ENCODE measurements at regions not wholly inside any gene's neighbourhood (a gene's known extent, or its start where the extent isn't known, plus 50 kb on each side); places are given as distances from the start of the nearest gene placed in this dataset.

GRCh38 chr9:16092142-16093091 is 539.6 kb downstream of the CCDC171 start:
- DNase-seq (ENCODE audit: low read depth in 2 of 2): no peak

- no peak for DNase-seq (ENCODE audit: low read depth in 2 of 2)
Measured at GRCh38 chr9:16098306-16098705, 545.5 kb downstream of the CCDC171 start.

DNA sequence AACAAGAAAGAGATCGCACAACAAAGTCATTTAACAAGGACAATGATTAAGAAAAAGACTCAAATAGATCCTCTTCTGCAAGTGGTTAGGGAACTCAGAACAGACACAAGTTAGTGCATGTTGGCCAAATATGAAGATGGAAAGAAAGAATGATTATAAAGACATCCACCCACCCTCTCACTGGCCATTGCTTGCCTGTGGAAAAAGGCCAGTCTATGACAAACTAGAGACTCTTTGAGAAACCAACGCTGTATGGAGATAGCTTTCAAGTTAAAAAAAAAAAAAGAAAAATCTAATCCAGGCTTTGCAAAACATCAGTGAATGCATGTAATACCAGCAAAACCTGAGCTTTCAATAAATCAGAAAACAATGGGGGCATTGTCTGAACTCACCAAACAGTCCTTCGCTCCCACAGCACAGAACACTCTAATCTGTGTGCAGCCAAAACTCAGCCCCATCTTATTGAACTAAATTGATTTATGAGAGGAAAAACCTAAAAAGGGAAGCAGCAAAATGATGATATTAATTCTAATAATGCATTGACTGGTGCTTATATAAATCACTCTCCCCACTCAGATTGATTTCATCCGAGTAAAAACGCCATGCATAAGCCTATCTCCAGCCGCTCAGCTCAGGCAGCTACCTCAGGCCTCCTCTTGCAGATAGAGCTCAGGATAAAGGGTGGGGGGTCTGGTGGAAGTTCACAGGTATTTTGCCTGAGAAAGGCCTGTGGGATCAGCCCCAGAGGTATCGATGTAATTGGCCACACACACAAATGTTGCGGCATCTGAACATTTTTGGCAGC is 547.1 kb downstream of the CCDC171 start:
- no peak for DNase-seq (ENCODE audit: low read depth in 2 of 2)

- DNase-seq (ENCODE audit: low read depth in 2 of 2): no peak
Measured at GRCh38 chr9:16100537-16101091, 547.8 kb downstream of the CCDC171 start.

- no peak for DNase-seq (ENCODE audit: low read depth in 2 of 2)
Measured at GRCh38 chr9:16102154-16102553, 549.3 kb downstream of the CCDC171 start.

DNA sequence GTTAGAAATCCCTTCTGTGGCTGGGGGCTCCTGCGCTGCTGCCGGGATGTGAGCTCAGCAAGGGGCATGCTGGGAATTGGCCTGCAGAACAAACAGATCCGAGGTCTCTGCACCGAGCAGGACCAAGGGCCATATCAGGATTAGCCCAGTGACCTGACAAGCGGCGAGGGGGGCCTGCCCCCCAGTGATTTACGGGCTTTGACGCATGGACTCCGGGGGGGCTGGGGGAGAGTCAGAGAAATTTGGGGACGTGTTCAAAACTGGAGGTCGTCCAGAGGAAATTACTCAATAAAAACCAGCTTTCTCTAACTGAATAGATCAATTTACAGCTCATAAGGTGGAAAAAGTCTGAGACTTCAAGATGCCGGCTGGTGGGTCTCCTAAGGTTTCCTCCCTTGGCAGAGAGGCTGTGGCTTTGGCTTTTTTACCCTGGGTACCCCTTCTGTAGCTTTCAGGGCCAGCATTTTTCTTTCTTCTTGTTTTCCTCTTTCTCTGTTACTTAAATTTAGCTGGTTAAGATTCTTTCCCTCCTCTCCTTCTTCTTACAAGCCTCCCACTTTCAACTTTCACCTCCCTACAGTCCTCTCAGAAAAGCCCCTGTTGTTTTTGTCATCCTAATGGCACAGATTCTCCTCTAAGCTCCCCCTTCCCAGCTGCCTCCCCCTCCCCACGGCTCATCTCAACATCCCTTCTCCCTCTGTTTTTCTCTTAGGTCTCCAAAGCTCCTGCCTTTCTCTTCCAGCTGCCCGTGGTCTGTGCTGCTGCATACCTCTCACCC is 551.0 kb downstream of the CCDC171 start:
- DNase-seq (ENCODE audit: low read depth in 2 of 2): no peak

GRCh38 chr9:16105168-16106020 is 552.6 kb downstream of the CCDC171 start:
- DNase-seq (ENCODE audit: low read depth in 2 of 2): no peak

- no peak for DNase-seq (ENCODE audit: low read depth in 2 of 2)
Measured at GRCh38 chr9:16106021-16106571, 553.3 kb downstream of the CCDC171 start.

GRCh38 chr9:16112116-16112515 is 559.3 kb downstream of the CCDC171 start:
- no peak for DNase-seq (ENCODE audit: low read depth in 2 of 2)

- DNase-seq (ENCODE audit: low read depth in 2 of 2): no peak
Measured at GRCh38 chr9:16115994-16116393, 563.2 kb downstream of the CCDC171 start.

DNA sequence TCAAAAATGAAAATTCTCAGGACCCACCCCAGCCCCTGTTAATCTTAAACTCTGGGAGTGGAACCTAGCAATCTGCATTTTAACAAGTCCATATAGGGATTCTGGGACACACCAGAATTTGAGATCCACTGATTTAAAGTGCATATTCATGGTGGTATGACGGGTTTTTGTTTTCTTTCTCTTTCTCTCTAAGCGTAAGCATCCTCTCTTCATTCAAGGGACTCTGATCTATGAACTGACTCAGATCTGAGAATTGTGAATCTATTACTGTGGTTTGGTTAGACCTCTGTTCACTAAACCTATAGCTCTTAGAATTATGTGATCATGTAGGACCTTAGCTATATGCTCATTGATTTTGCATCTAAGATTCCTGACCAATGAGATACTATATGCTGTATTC is 565.2 kb downstream of the CCDC171 start:
- DNase-seq (ENCODE audit: low read depth in 2 of 2): no peak

DNA sequence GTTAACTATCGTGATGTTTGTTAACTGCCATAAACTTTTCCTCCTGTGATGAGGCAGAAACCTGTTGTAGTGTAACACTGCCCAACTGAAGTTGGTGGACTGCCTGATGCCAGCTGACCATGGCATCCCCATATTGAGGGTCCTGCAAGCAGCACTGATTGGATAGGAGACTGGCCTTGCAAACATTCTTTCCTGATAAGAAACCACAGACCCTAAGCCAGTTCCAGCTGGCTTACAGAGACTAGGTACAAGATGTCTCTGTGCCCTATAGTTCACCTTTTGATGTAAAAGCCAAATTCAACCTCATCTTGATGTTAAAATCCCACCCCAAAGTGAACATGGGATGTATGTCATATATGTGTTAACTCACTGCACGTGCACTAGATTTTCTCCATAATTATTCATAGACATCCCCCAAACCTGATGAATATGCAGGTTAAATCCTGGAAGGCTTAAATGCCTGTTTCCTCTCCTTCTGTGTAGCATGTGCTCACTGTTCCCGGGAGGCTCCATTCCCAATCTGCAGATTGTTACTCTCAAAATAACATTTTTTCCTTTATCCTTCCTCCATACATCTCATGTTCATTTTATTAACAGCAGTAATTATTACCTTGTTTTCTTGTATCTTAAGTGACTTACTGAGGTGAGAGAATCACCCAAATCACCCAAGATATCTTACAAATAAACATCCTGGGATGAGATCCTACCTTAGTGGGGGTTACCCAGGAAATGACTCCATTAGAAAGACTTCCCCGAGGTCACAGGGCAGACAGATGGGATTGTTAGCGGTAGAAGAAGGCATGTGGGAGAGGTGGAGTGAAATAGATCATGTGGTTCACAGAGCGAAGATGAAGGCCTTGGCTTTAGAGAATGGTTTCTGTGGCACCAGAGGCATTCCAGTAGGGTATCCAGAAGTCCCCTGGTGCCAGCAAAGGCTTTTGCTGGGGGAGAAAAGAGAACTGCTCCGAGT is 566.7 kb downstream of the CCDC171 start:
- DNase-seq (ENCODE audit: low read depth in 2 of 2): no peak

DNA sequence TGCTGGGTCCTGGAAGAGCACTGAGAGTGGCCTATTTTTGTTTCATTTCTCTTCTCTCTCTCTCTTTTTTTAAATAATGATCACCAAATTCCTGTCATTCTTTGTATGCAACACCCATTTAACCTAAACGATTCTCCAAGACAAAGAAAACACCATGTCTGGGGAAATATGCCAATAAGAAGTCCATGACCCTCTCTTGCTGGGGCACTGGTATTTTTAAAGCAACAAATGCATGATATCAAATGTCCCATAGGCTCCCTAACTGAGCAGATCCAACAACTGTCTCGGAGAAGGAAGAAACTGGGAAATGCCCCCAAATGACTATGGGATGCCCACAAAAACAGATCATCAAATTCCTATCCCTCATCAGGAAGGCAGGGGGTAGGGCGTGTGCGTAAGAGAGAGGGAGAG is 567.4 kb downstream of the CCDC171 start:
- DNase-seq (ENCODE audit: low read depth in 2 of 2): no peak

DNA sequence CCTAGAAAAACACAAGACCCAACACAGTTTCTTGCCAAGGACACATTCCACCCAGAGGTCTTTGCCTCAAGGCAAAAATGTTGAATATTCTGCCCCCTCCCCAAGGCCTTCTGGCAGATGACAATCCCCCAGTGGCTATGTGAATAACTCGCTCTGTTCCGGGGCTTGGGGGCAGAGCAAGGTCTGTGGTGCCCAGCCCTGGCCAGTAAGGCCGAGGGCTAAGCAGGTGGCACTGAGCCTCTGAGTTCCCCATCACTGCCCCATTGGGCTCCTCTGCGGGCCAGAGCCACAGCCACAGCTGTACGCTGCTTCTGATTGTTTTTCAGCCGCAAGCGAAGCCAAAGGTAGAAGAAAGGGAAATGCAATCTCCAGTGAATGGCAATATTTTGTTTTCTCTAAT is 567.9 kb downstream of the CCDC171 start:
- DNase-seq (ENCODE audit: low read depth in 2 of 2): no peak

GRCh38 chr9:16121168-16121567 is 568.3 kb downstream of the CCDC171 start:
- no peak for DNase-seq (ENCODE audit: low read depth in 2 of 2)

DNA sequence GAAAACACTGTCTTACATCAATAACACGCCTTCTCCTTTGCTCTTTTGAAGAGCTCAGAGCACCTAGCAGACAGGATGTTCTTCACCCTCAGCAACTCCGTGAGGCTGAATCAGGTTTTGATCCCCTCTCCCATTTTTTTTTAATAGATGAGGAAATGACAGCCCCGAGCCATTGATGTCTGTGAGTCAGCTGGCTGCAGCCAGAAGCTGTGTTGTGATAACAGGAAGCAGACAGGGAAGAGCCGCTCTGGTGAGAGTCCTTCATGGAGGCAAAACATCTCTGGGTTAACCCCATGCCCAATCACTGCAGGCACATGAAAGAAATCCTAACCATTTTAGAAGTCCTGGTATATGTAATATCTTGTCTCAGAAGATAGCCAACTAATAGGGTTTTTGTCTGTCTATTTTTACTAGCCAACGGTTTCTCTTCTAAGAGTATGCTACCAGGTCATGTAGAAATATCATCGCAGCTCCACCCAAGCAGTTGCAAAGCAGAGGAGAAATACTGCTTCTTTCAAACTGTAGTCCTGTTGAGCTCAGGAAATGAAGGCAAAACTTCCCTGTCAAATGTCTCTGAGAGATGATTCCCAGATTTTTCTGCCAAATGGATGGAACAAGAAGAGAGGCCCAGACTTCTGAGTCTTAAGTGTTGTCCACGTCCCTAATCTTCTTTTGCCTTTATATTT is 568.9 kb downstream of the CCDC171 start:
- peak in 1 of 2 donors; percentile 19 for DNase-seq (ENCODE audit: low read depth in 2 of 2)

GRCh38 chr9:16125629-16126028 is 572.8 kb downstream of the CCDC171 start:
- no peak for DNase-seq (ENCODE audit: low read depth in 2 of 2)

DNA sequence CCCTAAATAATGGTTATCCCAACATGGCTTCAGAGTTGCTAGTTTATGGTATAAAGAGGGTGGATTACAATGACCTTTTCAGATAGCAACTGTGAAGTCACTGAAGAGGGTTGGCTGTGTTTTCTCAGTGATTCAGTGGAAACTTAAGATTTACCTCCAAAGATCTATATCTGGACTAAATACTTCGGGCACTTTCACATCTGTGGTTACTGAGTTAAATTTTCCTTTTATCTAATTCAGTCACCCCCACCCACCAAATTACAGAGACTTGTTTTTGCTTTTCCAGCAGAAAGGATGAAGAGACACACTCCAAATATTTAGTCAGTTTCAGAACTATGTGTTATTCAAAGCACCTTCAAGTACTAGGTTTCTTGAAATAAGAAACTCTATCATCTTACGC is 573.2 kb downstream of the CCDC171 start:
- no peak for DNase-seq (ENCODE audit: low read depth in 2 of 2)
